Hematopoietic multipotent progenitor cell treated with erythropoietin and hydrocortisone succinate and interleukin-3 and kit ligand, for 15 days (in vitro differentiated cells): ENCODE measurements at regions not wholly inside any gene's neighbourhood (a gene's known extent, or its start where the extent isn't known, plus 50 kb on each side); places are given as distances from the start of the nearest gene placed in this dataset.
"Not testable (repeated sequence)": the region's sequence is repeated elsewhere in the genome, so short reads cannot be mapped to it uniquely, and the experiment has no call there.

Source experiments
- DNase-seq: peaks from one replicate; pipeline ENCODE4 v3.0.0-alpha.2; 2015; ENCODE audit warnings: low spot score

- DNase-seq = no peak
These were observed 107.7 kb upstream of the VANGL1 start for GRCh38 chr1:115534106-115534505.

GRCh38 chr1:115531631-115532264, 110.0 kb upstream of the VANGL1 start:
- DNase-seq = no peak

GRCh38 chr1:115530407-115530806, 111.4 kb upstream of the VANGL1 start:
- DNase-seq = no peak

GRCh38 chr1:115529216-115529897, 112.4 kb upstream of the VANGL1 start:
- DNase-seq = no peak

- DNase-seq = not testable (repeated sequence)
These were observed 113.4 kb upstream of the VANGL1 start for GRCh38 chr1:115528336-115528735.

- no peak for DNase-seq
These were observed 114.0 kb upstream of the VANGL1 start for GRCh38 chr1:115527746-115528145.

GRCh38 chr1:115526900-115527299, 114.9 kb upstream of the VANGL1 start:
- no peak for DNase-seq

GRCh38 chr1:115524236-115524635, 117.5 kb upstream of the VANGL1 start:
- no peak for DNase-seq

GRCh38 chr1:115522386-115522785, 119.4 kb upstream of the VANGL1 start:
- DNase-seq = no peak

GRCh38 chr1:115515270-115515669, 126.5 kb upstream of the VANGL1 start:
- DNase-seq = no peak

GRCh38 chr1:115510226-115510625, 131.5 kb upstream of the VANGL1 start:
- not testable (repeated sequence) for DNase-seq

GRCh38 chr1:115507901-115508300, 133.9 kb upstream of the VANGL1 start:
- DNase-seq = no peak

- no peak for DNase-seq
These were observed 134.7 kb upstream of the VANGL1 start for GRCh38 chr1:115506924-115507589.

GRCh38 chr1:115506518-115506917, 135.3 kb upstream of the VANGL1 start:
- no peak for DNase-seq

- DNase-seq = no peak
These were observed 136.6 kb upstream of the VANGL1 start for GRCh38 chr1:115505148-115505571.

- not testable (repeated sequence) for DNase-seq
These were observed 139.6 kb upstream of the VANGL1 start for GRCh38 chr1:115502183-115502582.

- no peak for DNase-seq
These were observed 140.3 kb upstream of the VANGL1 start for GRCh38 chr1:115501476-115501875.

GRCh38 chr1:115499253-115499652, 142.5 kb upstream of the VANGL1 start:
- DNase-seq = no peak

- no peak for DNase-seq
These were observed 144.8 kb upstream of the VANGL1 start for GRCh38 chr1:115496904-115497527.

- no peak for DNase-seq
These were observed 146.1 kb upstream of the VANGL1 start for GRCh38 chr1:115495625-115496024.

- no peak for DNase-seq
These were observed 146.7 kb upstream of the VANGL1 start for GRCh38 chr1:115495111-115495510.

GRCh38 chr1:115493834-115494233, 147.9 kb upstream of the VANGL1 start:
- no peak for DNase-seq

GRCh38 chr1:115492880-115493279, 148.9 kb upstream of the VANGL1 start:
- DNase-seq = no peak
